Middle frontal gyrus (tissue), 1 donor: ENCODE measurements at regions not wholly inside any gene's neighbourhood (a gene's known extent, or its start where the extent isn't known, plus 50 kb on each side); places are given as distances from the start of the nearest gene placed in this dataset.
"Not testable (repeated sequence)": the region's sequence is repeated elsewhere in the genome, so short reads cannot be mapped to it uniquely, and the experiment has no call there.

Source experiments
- DNase-seq: peaks from one replicate; pipeline ENCODE4 v3.0.0-alpha.2; 2015; ENCODE audit warnings: low spot score; ENCODE audit errors: extremely low spot score

GRCh38 chr18:8882632-8883408 lies 177.5 kb downstream of the MTCL1 start:
- no peak for DNase-seq

- DNase-seq = no peak
Measured at GRCh38 chr18:8883409-8883668, 178.0 kb downstream of the MTCL1 start.

- not testable (repeated sequence) for DNase-seq
Measured at GRCh38 chr18:8887877-8888276, 182.5 kb downstream of the MTCL1 start.

- no peak for DNase-seq
Measured at GRCh38 chr18:8889489-8889888, 184.1 kb downstream of the MTCL1 start.

GRCh38 chr18:8890503-8890902 lies 185.1 kb downstream of the MTCL1 start:
- DNase-seq = not testable (repeated sequence)

GRCh38 chr18:8890957-8891464 lies 185.7 kb downstream of the MTCL1 start:
- DNase-seq = no peak

GRCh38 chr18:8893221-8893620 lies 187.9 kb downstream of the MTCL1 start:
- DNase-seq = no peak

GRCh38 chr18:8893628-8894231 lies 188.4 kb downstream of the MTCL1 start:
- DNase-seq = no peak

- DNase-seq = no peak
Measured at GRCh38 chr18:8894823-8895222, 189.5 kb downstream of the MTCL1 start.

- DNase-seq = no peak
Measured at GRCh38 chr18:8895341-8895740, 190.0 kb downstream of the MTCL1 start.

- DNase-seq = no peak
Measured at GRCh38 chr18:8895987-8896619, 190.7 kb downstream of the MTCL1 start.

GRCh38 chr18:8899000-8899399 lies 193.6 kb downstream of the MTCL1 start:
- no peak for DNase-seq

- no peak for DNase-seq
Measured at GRCh38 chr18:8900552-8900951, 195.2 kb downstream of the MTCL1 start.

- DNase-seq = no peak
Measured at GRCh38 chr18:8901019-8901418, 195.7 kb downstream of the MTCL1 start.

- no peak for DNase-seq
Measured at GRCh38 chr18:8904316-8904715, 198.2 kb upstream of the NDUFV2 start.

GRCh38 chr18:8908792-8909510 lies 193.5 kb upstream of the NDUFV2 start:
- no peak for DNase-seq

- DNase-seq = no peak
Measured at GRCh38 chr18:8910186-8910822, 192.2 kb upstream of the NDUFV2 start.

- DNase-seq = no peak
Measured at GRCh38 chr18:8910843-8911242, 191.7 kb upstream of the NDUFV2 start.

- no peak for DNase-seq
Measured at GRCh38 chr18:8911408-8912340, 190.8 kb upstream of the NDUFV2 start.
